ENCODE measurements at regions not wholly inside any gene's neighbourhood (a gene's known extent, or its start where the extent isn't known, plus 50 kb on each side); places are given as distances from the start of the nearest gene placed in this dataset.
A peak's percentile ranks its signal among the peaks of the same experiment; 100 is the strongest.

DNA sequence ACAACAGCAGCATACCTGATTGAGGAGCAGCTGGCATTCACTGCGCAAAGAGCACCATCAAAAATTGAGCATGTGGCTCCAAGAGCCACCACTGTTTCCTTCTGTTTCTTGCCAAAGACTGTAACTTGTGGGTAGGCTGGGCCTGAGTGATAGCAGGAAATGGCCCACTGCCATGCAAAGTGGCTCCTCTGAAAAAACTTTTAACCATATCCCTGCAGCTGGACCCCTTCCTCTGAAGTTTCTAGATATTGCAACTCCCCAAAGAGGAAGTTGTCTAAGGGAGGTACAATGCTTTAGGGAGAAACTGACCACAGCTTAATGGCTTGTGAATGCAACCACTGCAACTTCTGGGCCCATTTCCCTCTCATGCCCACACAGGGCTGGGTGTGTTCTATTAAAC, 355.4 kb upstream of the PDE4D start:
- no peak for DNase-seq

GRCh38 chr5:60243713-60244112, 350.2 kb upstream of the PDE4D start:
- DNase-seq, result no peak

DNA sequence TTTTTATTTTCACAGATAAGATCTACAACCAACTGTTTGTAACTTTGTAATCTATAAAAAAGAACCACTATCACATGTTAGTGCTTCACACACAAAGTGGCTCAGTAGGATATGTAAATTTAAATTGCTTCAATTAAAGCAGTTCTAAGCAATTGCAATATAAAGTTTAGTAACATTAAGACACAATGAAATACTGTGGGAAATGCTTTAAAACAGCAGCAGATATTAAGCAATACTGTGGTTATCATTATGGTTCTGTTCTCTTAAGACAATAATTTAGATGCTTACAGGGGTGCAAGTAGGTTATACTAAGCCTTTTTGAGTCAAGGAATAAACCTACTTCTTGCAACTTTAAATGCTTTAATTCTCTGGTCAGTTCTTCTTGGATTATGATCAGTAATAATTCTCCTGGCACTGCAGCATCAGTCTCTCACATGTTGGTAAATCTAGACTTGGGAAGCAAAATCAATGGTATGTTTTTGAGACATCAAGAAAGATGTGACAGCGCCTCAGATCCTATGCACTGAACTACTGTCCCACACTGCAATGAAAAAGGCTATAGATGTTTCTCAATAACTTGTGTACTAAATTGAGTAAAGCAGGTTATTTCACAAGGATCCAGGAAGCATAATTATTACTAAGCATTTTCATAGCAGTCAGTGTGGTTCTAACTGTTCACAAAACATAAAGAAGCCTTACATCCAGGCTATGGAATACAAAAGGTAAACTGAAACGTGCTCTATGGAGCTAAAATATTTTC, 338.7 kb upstream of the PDE4D start:
- DNase-seq, result no peak

GRCh38 chr5:60230456-60230855, 336.9 kb upstream of the PDE4D start:
- DNase-seq, result no peak

DNA sequence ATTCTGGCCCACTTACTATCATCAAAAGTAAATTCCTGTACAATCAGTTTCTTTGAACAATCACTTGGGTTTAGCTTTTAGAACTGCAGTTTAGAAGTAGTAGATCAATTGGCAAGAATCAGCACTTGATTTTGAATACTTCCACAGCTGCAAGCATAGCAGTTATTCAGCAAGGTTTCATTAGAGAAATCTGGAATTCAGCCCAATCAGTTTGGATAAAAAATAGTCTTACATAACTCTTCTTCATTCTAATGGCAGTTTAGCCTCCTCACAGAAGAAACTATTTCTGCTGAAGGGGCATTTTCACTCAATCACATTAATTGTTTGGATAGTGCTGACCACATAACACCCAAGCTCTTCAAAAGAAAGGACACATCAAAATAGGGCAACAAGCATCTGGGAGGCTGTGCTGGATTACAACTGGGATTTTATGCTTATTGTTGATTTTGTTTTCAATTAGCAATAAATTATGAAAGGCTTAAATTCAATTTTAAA, 336.2 kb upstream of the PDE4D start:
- no peak for DNase-seq

GRCh38 chr5:60228676-60229075, 335.1 kb upstream of the PDE4D start:
- no peak for DNase-seq

- DNase-seq, result no peak
Observed at GRCh38 chr5:60226128-60226527, 332.6 kb upstream of the PDE4D start.

- no peak for DNase-seq
Observed at GRCh38 chr5:60223342-60223741, 329.8 kb upstream of the PDE4D start.

DNA sequence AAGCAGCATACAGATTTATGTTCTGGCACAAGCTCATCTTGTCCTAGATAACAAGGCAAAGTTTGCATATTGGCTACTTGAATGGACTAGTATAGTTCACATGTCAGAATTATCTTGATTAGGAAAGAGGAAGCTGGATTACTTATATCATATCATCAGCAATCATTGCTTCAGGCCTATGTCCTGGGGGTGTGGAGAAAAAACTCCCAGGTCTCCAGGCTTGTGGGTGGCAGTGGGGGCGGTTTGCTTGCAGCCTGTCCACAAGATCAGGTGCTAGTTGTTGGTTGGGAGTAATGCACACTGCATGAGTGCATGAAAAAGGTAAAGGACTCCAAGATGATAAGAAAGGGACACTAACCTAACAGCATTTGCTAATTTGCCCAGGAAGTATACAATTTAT, 326.4 kb upstream of the PDE4D start:
- no peak for DNase-seq

GRCh38 chr5:60210810-60211209, 317.3 kb upstream of the PDE4D start:
- DNase-seq, result no peak

- peak; percentile 24 for DNase-seq
Observed at GRCh38 chr5:60209146-60209840, 315.8 kb upstream of the PDE4D start.

DNA sequence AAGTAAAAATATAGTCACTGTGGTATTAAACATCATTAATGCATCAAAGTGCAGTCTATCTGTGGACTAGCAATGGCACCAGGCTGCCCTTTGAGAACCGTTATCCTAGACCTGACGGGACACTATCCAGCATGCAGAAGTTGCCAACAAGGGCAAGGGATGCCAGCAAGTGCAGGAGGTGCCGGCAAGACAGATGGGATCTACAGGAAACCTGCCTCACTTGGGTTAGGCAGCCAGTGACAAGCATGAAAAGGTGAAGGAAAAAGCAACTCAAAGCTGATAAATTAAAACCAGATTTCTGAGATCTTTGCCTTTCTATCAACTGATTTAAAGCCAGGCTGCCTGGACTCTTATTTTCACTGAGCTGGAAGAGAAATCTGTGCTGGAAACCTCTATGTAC, 315.2 kb upstream of the PDE4D start:
- DNase-seq, result peak; percentile 89

- DNase-seq, result peak; percentile 12
Observed at GRCh38 chr5:60207040-60207439, 313.5 kb upstream of the PDE4D start.

DNA sequence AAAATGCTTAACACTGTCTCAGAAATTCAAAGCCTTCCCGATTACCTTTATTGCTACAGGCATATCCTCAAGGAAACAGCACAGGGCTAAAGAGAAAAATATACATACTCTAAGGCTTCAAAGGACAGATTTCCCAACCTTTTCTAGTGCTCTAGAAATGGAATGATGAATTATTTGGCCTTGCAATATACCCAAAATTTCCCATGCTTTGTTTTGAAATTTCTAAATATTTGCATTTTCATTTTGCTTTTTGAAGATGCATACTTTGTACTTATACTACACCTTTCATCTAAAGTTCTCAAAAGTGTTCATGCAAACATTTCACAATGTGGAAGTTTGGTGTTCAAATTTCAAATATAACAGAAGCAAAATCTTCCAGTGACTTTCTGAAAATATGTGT, 312.7 kb upstream of the PDE4D start:
- DNase-seq, result no peak

DNA sequence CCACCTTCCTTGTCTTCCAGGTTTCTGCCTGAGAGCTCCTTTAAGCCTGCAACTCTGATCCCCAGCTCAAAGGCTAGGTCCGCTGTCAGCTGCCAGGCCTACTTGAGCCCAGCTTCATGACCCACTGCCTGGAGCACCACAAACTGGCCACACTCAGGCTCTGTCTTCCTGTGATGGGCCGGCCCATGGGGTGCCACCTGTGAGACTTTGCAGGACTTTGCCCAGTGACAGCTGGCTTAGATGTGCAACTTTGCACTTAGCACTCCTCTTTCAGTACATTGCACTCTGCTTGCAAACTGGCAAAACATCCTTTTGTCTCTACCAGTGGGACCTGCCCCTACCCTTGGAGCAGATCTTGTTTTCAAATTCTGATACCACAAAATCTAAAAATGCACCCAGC, 311.5 kb upstream of the PDE4D start:
- DNase-seq, result no peak

GRCh38 chr5:60196385-60197113, 303.0 kb upstream of the PDE4D start:
- peak; percentile 85 for DNase-seq

DNA sequence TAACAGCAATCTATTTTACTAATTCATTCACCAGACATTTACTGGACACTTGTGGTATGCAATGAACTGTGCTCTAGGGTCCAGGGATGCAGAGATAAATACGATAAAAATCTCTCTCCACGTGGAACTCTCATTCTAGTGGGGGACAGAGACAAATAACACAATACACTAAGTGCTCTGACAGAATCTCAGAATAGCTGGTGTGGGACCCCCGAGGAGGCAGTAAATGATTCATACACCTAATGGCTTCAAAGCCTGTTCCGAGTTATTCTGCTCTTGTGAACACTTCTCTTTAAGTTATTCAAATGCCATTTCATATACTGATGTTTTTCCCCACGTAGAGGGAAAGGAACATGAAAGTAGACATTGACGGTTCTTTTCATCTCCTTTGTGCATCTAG, 302.0 kb upstream of the PDE4D start:
- DNase-seq, result no peak

DNA sequence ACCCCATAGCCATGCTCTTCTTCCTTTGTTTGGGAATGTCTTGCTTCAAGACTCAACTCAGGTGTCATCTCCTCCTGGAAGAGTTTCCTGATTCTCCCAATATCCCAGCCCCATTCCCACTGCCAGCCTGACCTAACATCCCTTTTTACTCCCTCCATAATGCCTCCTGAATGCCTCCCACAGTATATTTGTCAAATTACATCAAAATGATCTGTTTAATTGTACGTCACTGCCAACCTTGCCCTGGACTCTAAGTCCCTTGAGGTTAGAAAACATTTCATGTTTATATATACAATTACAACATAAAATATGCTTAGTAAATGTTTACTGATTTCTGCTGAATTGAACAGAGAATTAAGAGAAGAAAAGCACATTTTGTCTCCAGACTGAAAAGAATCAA, 301.6 kb upstream of the PDE4D start:
- DNase-seq, result no peak

GRCh38 chr5:60185231-60186099, 291.9 kb upstream of the PDE4D start:
- no peak for DNase-seq

DNA sequence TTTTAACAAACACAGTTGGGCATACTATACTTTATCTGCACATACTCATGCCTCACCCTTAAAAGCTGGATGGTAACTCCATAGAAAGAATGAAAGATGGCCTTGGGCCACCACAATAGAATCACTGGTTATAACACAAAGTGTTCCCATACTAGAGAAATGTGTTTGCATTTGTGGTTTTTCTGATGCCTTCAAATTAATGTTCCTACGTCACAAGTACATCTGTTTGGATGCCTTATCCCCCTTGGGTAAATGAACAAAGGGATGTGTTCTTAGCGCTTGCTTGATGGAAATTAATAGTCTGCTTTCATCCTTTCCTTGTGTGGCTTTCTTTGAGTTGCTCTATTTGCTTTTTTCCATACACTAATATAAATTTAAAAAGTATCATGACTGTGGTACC, 291.1 kb upstream of the PDE4D start:
- no peak for DNase-seq

DNA sequence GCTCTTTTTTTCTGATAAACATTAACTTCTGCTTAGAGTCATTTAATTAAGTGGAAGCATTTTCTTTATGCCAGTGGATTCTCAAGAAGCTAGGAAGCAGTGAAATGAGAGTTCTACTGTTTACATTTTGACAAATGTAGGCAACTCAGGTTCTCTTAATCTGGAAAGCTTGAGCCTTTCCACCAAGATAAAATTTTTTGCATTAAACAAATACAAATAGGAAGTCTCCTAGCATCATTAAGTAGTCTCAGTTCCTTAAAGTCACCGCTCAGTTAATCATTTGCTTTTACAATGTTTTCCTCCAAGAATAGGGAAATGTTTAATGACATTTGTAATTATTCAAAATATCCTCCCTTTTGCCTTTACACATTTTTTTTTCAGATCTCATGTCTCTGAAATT, 290.4 kb upstream of the PDE4D start:
- DNase-seq, result no peak

DNA sequence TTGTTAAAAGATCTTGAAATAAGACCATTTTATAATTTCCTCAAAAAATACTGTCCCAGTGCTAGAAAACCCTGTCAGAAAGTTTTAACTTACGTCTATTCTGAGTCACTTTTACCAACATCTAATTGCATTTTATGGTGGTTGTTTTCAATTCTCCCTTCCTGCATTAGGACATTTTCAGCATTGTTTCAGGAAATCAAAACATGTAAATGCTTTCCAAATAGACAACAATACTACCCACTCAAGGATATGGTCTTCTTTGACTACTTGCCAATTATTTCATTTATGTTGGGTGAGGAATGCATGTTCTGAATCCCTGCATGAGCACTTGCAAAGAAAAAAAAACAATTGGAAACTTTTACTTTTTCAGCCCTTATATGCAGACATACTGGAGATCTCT, 284.6 kb upstream of the PDE4D start:
- no peak for DNase-seq

DNA sequence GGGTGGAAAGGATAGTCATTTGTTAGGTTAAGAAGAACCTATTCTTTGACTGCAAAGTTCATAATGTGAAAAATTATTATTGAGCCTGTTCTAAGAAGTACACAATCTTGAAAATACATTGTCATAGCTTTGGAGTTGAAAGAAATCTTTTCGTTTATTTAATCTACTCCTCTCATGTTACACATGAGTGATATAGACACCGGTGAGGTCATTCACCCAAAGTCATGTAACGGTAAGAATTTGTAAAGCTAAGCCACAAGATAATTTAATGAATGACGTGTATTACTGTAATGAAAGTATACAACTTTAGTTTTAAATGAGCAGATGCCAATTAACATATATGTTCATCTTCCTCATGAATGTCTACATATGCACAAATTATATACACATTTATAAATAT, 284.1 kb upstream of the PDE4D start:
- DNase-seq, result no peak

Measured in NCI-H446 treated with DMSO at 0.1 percent for 48 hours (cell line).